ENCODE measurements at regions not wholly inside any gene's neighbourhood (a gene's known extent, or its start where the extent isn't known, plus 50 kb on each side); places are given as distances from the start of the nearest gene placed in this dataset.

GRCh38 chr12:70110085-70110484 lies 133.1 kb upstream of the CNOT2 start:
- TF ChIP-seq POLR2AphosphoS5 (IDR thresholded peaks at IDR 0.05; ENCODE audit: low read depth, low read length) (no peak), TAF1 (IDR thresholded peaks at IDR 0.05; ENCODE audit: borderline replicate concordance, insufficient read depth, low read length) (no peak), SIN3A (IDR thresholded peaks at IDR 0.05; ENCODE audit: borderline replicate concordance, insufficient read depth, low read length) (no peak)
- TF ChIP-seq, protein P1, sequence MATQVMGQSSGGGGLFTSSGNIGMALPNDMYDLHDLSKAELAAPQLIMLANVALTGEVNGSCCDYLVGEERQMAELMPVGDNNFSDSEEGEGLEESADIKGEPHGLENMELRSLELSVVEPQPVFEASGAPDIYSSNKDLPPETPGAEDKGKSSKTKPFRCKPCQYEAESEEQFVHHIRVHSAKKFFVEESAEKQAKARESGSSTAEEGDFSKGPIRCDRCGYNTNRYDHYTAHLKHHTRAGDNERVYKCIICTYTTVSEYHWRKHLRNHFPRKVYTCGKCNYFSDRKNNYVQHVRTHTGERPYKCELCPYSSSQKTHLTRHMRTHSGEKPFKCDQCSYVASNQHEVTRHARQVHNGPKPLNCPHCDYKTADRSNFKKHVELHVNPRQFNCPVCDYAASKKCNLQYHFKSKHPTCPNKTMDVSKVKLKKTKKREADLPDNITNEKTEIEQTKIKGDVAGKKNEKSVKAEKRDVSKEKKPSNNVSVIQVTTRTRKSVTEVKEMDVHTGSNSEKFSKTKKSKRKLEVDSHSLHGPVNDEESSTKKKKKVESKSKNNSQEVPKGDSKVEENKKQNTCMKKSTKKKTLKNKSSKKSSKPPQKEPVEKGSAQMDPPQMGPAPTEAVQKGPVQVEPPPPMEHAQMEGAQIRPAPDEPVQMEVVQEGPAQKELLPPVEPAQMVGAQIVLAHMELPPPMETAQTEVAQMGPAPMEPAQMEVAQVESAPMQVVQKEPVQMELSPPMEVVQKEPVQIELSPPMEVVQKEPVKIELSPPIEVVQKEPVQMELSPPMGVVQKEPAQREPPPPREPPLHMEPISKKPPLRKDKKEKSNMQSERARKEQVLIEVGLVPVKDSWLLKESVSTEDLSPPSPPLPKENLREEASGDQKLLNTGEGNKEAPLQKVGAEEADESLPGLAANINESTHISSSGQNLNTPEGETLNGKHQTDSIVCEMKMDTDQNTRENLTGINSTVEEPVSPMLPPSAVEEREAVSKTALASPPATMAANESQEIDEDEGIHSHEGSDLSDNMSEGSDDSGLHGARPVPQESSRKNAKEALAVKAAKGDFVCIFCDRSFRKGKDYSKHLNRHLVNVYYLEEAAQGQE (IDR thresholded peaks at IDR 0.05; ENCODE audit: insufficient read depth in 1 of 2, low read depth in 2 of 2, low read length in 2 of 2): no peak
